HG03521 (cell line): ENCODE measurements at regions not wholly inside any gene's neighbourhood (a gene's known extent, or its start where the extent isn't known, plus 50 kb on each side); places are given as distances from the start of the nearest gene placed in this dataset.
"Not testable (repeated sequence)": the region's sequence is repeated elsewhere in the genome, so short reads cannot be mapped to it uniquely, and the experiment has no call there.

Experiments used
- ATAC-seq: cut with Tn5 transposase; IDR thresholded peaks from one replicate; pipeline ENCODE4 v1.9.1; 2021; ENCODE audit warnings: mild to moderate bottlenecking, moderate library complexity; ENCODE audit not compliant: unreplicated experiment

- ATAC-seq: no peak
Observed at GRCh38 chr9:7481570-7481969, 318.0 kb downstream of the DMAC1 start.

- ATAC-seq: no peak
Observed at GRCh38 chr9:7479300-7479699, 320.3 kb downstream of the DMAC1 start.

- no peak for ATAC-seq
Observed at GRCh38 chr9:7478646-7479045, 320.9 kb downstream of the DMAC1 start.

GRCh38 chr9:7467186-7467585, 332.4 kb downstream of the DMAC1 start:
- no peak for ATAC-seq

GRCh38 chr9:7461791-7462190, 337.8 kb downstream of the DMAC1 start:
- ATAC-seq: no peak

- no peak for ATAC-seq
Observed at GRCh38 chr9:7456793-7457530, 342.6 kb downstream of the DMAC1 start.

- ATAC-seq: no peak
Observed at GRCh38 chr9:7456377-7456776, 343.2 kb downstream of the DMAC1 start.

- ATAC-seq: no peak
Observed at GRCh38 chr9:7454624-7455023, 345.0 kb downstream of the DMAC1 start.

GRCh38 chr9:7452378-7452777, 347.2 kb downstream of the DMAC1 start:
- ATAC-seq: no peak

GRCh38 chr9:7451062-7451461, 348.5 kb downstream of the DMAC1 start:
- no peak for ATAC-seq

- no peak for ATAC-seq
Observed at GRCh38 chr9:7443541-7443940, 356.0 kb downstream of the DMAC1 start.

GRCh38 chr9:7439355-7439995, 360.1 kb downstream of the DMAC1 start:
- no peak for ATAC-seq

GRCh38 chr9:7436754-7437153, 362.8 kb downstream of the DMAC1 start:
- ATAC-seq: no peak

GRCh38 chr9:7433508-7434292, 365.9 kb downstream of the DMAC1 start:
- ATAC-seq: no peak

GRCh38 chr9:7432989-7433388, 366.6 kb downstream of the DMAC1 start:
- no peak for ATAC-seq

GRCh38 chr9:7417397-7417796, 382.2 kb downstream of the DMAC1 start:
- ATAC-seq: not testable (repeated sequence)

GRCh38 chr9:7415836-7416235, 383.7 kb downstream of the DMAC1 start:
- ATAC-seq: no peak

GRCh38 chr9:7408845-7409244, 390.7 kb downstream of the DMAC1 start:
- no peak for ATAC-seq

- no peak for ATAC-seq
Observed at GRCh38 chr9:7407246-7407645, 392.3 kb downstream of the DMAC1 start.

GRCh38 chr9:7405924-7406604, 393.5 kb downstream of the DMAC1 start:
- no peak for ATAC-seq

- no peak for ATAC-seq
Observed at GRCh38 chr9:7403839-7404487, 395.6 kb downstream of the DMAC1 start.
